GM18870 (cell line): ENCODE measurements at regions not wholly inside any gene's neighbourhood (a gene's known extent, or its start where the extent isn't known, plus 50 kb on each side); places are given as distances from the start of the nearest gene placed in this dataset.
"Not testable (repeated sequence)": the region's sequence is repeated elsewhere in the genome, so short reads cannot be mapped to it uniquely, and the experiment has no call there.

Experiments
- ATAC-seq: cut with Tn5 transposase; IDR thresholded peaks from one replicate; pipeline ENCODE4 v1.9.1; 2021; ENCODE audit warnings: moderate library complexity; ENCODE audit not compliant: unreplicated experiment

- ATAC-seq: no peak
Measured at GRCh38 chr2:4965556-4966320, 726.4 kb upstream of the SOX11 start.

GRCh38 chr2:4967206-4967605, 725.0 kb upstream of the SOX11 start:
- no peak for ATAC-seq

GRCh38 chr2:4972472-4972871, 719.7 kb upstream of the SOX11 start:
- no peak for ATAC-seq

- ATAC-seq: no peak
Measured at GRCh38 chr2:4973354-4973753, 718.8 kb upstream of the SOX11 start.

- no peak for ATAC-seq
Measured at GRCh38 chr2:4973973-4974372, 718.2 kb upstream of the SOX11 start.

GRCh38 chr2:4976407-4976806, 715.8 kb upstream of the SOX11 start:
- no peak for ATAC-seq

GRCh38 chr2:4979111-4979510, 713.1 kb upstream of the SOX11 start:
- no peak for ATAC-seq

GRCh38 chr2:4980995-4981394, 711.2 kb upstream of the SOX11 start:
- ATAC-seq: no peak

GRCh38 chr2:4981802-4982409, 710.3 kb upstream of the SOX11 start:
- no peak for ATAC-seq

- ATAC-seq: not testable (repeated sequence)
Measured at GRCh38 chr2:4988444-4988843, 703.7 kb upstream of the SOX11 start.

GRCh38 chr2:4992226-4992625, 700.0 kb upstream of the SOX11 start:
- no peak for ATAC-seq

- ATAC-seq: no peak
Measured at GRCh38 chr2:4995466-4995865, 696.7 kb upstream of the SOX11 start.

GRCh38 chr2:5007596-5007995, 684.6 kb upstream of the SOX11 start:
- no peak for ATAC-seq

GRCh38 chr2:5019324-5019723, 672.9 kb upstream of the SOX11 start:
- ATAC-seq: no peak

- no peak for ATAC-seq
Measured at GRCh38 chr2:5020116-5020875, 671.9 kb upstream of the SOX11 start.

- ATAC-seq: no peak
Measured at GRCh38 chr2:5021136-5021535, 671.0 kb upstream of the SOX11 start.

GRCh38 chr2:5022061-5022460, 670.1 kb upstream of the SOX11 start:
- ATAC-seq: no peak

- ATAC-seq: not testable (repeated sequence)
Measured at GRCh38 chr2:5022708-5023635, 669.2 kb upstream of the SOX11 start.

GRCh38 chr2:5026571-5027234, 665.5 kb upstream of the SOX11 start:
- no peak for ATAC-seq

- ATAC-seq: no peak
Measured at GRCh38 chr2:5035057-5035488, 657.1 kb upstream of the SOX11 start.
